ENCODE measurements at regions not wholly inside any gene's neighbourhood (a gene's known extent, or its start where the extent isn't known, plus 50 kb on each side); places are given as distances from the start of the nearest gene placed in this dataset.

- no peak for DNase-seq
- TF ChIP-seq CTCF (IDR thresholded peaks at IDR 0.05; ENCODE audit: low read depth, low read length) = no peak
- Histone ChIP-seq H3K27me3 (no peaks in the 10 kb centered on the region), H3K4me1 (no peaks in the 10 kb centered on the region), H3K4me3 (ENCODE audit: low read depth, low read length) (no peak overlapping the region), H3K9me3 (no peaks in the 10 kb centered on the region), H3K36me3 (no peaks in the 10 kb centered on the region)
Observed at GRCh38 chr18:26710470-26711096, 154.9 kb downstream of the AQP4 start.

GRCh38 chr18:26709897-26710296 is 155.6 kb downstream of the AQP4 start:
- Histone ChIP-seq H3K4me3 (ENCODE audit: low read depth, low read length) (no peak overlapping the region), H3K9me3 (no peaks in the 10 kb centered on the region), H3K4me1 (no peaks in the 10 kb centered on the region), H3K36me3 (no peaks in the 10 kb centered on the region), H3K27me3 (no peaks in the 10 kb centered on the region)
- TF ChIP-seq CTCF (IDR thresholded peaks at IDR 0.05; ENCODE audit: low read depth, low read length) = no peak
- no peak for DNase-seq

GRCh38 chr18:26708806-26709716 is 156.4 kb downstream of the AQP4 start:
- no peaks in the 10 kb centered on the region for H3K4me1 ChIP-seq
- no peak overlapping the region for H3K4me3 ChIP-seq (ENCODE audit: low read depth, low read length)
- no peak for DNase-seq
- no peaks in the 10 kb centered on the region for H3K36me3 ChIP-seq
- TF ChIP-seq CTCF (IDR thresholded peaks at IDR 0.05; ENCODE audit: low read depth, low read length) = no peak
- no peaks in the 10 kb centered on the region for H3K27me3 ChIP-seq
- no peaks in the 10 kb centered on the region for H3K9me3 ChIP-seq

- Histone ChIP-seq H3K27me3 (no peaks in the 10 kb centered on the region), H3K36me3 (no peaks in the 10 kb centered on the region), H3K4me3 (ENCODE audit: low read depth, low read length) (no peak overlapping the region), H3K4me1 (no peaks in the 10 kb centered on the region), H3K9me3 (no peaks in the 10 kb centered on the region)
- DNase-seq = no peak
- no peak for TF ChIP-seq CTCF (IDR thresholded peaks at IDR 0.05; ENCODE audit: low read depth, low read length)
Observed at GRCh38 chr18:26706911-26707351, 158.6 kb downstream of the AQP4 start.

GRCh38 chr18:26705757-26706156 is 157.4 kb upstream of the KCTD1 start:
- no peak for DNase-seq
- Histone ChIP-seq H3K36me3 (no peaks in the 10 kb centered on the region), H3K4me3 (ENCODE audit: low read depth, low read length) (no peak overlapping the region), H3K9me3 (no peaks in the 10 kb centered on the region), H3K27me3 (no peaks in the 10 kb centered on the region), H3K4me1 (no peaks in the 10 kb centered on the region)
- no peak for TF ChIP-seq CTCF (IDR thresholded peaks at IDR 0.05; ENCODE audit: low read depth, low read length)

All from BE2C (cell line).